Liver (tissue), 8 donors: ENCODE measurements at regions not wholly inside any gene's neighbourhood (a gene's known extent, or its start where the extent isn't known, plus 50 kb on each side); places are given as distances from the start of the nearest gene placed in this dataset.

Experiments
- DNase-seq: peaks from one replicate; pipeline ENCODE4 v3.0.0-alpha.2; 2017; ENCODE audit warnings: low spot score
- H3K27ac ChIP-seq, 2 donors: one replicate each; pipeline ENCODE4 v1.7.0; 2013; ENCODE audit warnings: inconsistent platforms in 2 of 2, low read length in 2 of 2, control low read depth in 1 of 2, low read depth in 1 of 2, mild to moderate bottlenecking in 1 of 2
- H3K27me3 ChIP-seq, 4 donors: one replicate each; pipeline versions ENCODE4 v1.6.1 to v1.7.0; 2013; ENCODE audit warnings: low read length in 3 of 4, inconsistent platforms in 1 of 4, mild to moderate bottlenecking in 1 of 4, moderate library complexity in 1 of 4; ENCODE audit not compliant: control insufficient read depth in 4 of 4, insufficient read depth in 4 of 4
- H3K36me3 ChIP-seq, 4 donors: one replicate each; pipeline versions ENCODE4 v1.6.1 to v1.7.0; 2013; ENCODE audit warnings: low read length in 3 of 4, mild to moderate bottlenecking in 3 of 4, low read depth in 1 of 4, moderate library complexity in 1 of 4; ENCODE audit not compliant: control insufficient read depth in 4 of 4, insufficient read depth in 3 of 4
- H3K4me1 ChIP-seq, 4 donors: one replicate each; pipeline versions ENCODE4 v1.6.1 to v1.7.0; 2013; ENCODE audit warnings: low read length in 3 of 4, mild to moderate bottlenecking in 3 of 4, moderate library complexity in 1 of 4; ENCODE audit not compliant: control insufficient read depth in 4 of 4, insufficient read depth in 4 of 4
- H3K4me3 ChIP-seq, 3 donors: one replicate each; pipeline versions ENCODE4 v1.6.1 to v1.7.0; 2013; ENCODE audit warnings: low read length in 3 of 3, control low read depth in 1 of 3, low read depth in 1 of 3, mild to moderate bottlenecking in 1 of 3
- H3K9ac ChIP-seq, 2 donors: one replicate each; pipeline ENCODE4 v1.7.0; 2013; ENCODE audit warnings: low read length in 2 of 2, mild to moderate bottlenecking in 2 of 2, moderate library complexity in 2 of 2, control low read depth in 1 of 2, low read depth in 1 of 2
- H3K9me3 ChIP-seq, 4 donors: one replicate each; pipeline versions ENCODE4 v1.6.1 to v1.7.0; 2013; ENCODE audit warnings: low read length in 3 of 4; ENCODE audit not compliant: control insufficient read depth in 4 of 4
- CTCF ChIP-seq: fragments of 150-350 bp; IDR thresholded peaks from 2 replicates; pipeline ENCODE4 v1.5.1; 2017; ENCODE audit warnings: improper control_type of control experiment, low read depth, low read length; ENCODE audit not compliant: missing input control
- EGR1 ChIP-seq, 2 donors: IDR thresholded peaks; 2 replicates each; pipeline ENCODE4 v1.6.1; 2016 to 2018; ENCODE audit warnings: antibody characterized with exemption in 2 of 2, low read depth in 2 of 2
- FOXA1 ChIP-seq: IDR thresholded peaks from 2 replicates; pipeline ENCODE4 v1.6.1; 2016; ENCODE audit warnings: antibody characterized with exemption
- FOXA2 ChIP-seq: IDR thresholded peaks from 2 replicates; pipeline ENCODE4 v1.6.1; 2016; ENCODE audit warnings: antibody characterized with exemption
- GABPA ChIP-seq, 2 donors: IDR thresholded peaks in 1 of 2; conservative IDR thresholded peaks in 1 of 2; 2 replicates each; pipeline ENCODE4 v1.6.1; 2016; ENCODE audit warnings: antibody characterized with exemption in 2 of 2, mild to moderate bottlenecking in 1 of 2, moderate library complexity in 1 of 2
- HNF4A ChIP-seq, 2 donors: conservative IDR thresholded peaks; 2 replicates each; pipeline ENCODE4 v1.6.1; 2016; ENCODE audit warnings: antibody characterized with exemption in 2 of 2, mild to moderate bottlenecking in 2 of 2
- HNF4G ChIP-seq: IDR thresholded peaks from 2 replicates; pipeline ENCODE4 v1.6.1; 2016; ENCODE audit warnings: antibody characterized with exemption
- JUND ChIP-seq, 2 donors: IDR thresholded peaks; 2 replicates each; pipeline ENCODE4 v1.6.1; 2016; ENCODE audit warnings: antibody characterized with exemption in 2 of 2
- NR2F2 ChIP-seq: IDR thresholded peaks from 2 replicates; pipeline ENCODE4 v1.6.1; 2016; ENCODE audit warnings: antibody characterized with exemption
- RAD21 ChIP-seq, 2 donors: IDR thresholded peaks; 2 replicates each; pipeline ENCODE4 v1.6.1; 2016; ENCODE audit warnings: antibody characterized with exemption in 2 of 2, mild to moderate bottlenecking in 2 of 2
- REST ChIP-seq: IDR thresholded peaks from 2 replicates; pipeline ENCODE4 v1.6.1; 2016; ENCODE audit warnings: antibody characterized with exemption, mild to moderate bottlenecking
- RXRA ChIP-seq, 2 donors: IDR thresholded peaks; 2 replicates each; pipeline ENCODE4 v1.6.1; 2017 to 2018; ENCODE audit warnings: antibody characterized with exemption in 2 of 2, mild to moderate bottlenecking in 1 of 2
- SP1 ChIP-seq: IDR thresholded peaks from 2 replicates; pipeline ENCODE4 v1.6.1; 2018; ENCODE audit warnings: antibody characterized with exemption, mild to moderate bottlenecking
- TAF1 ChIP-seq: conservative IDR thresholded peaks from 2 replicates; pipeline ENCODE4 v1.6.1; 2016; ENCODE audit warnings: antibody characterized with exemption, mild to moderate bottlenecking
- YY1 ChIP-seq: IDR thresholded peaks from 2 replicates; pipeline ENCODE4 v1.6.1; 2016; ENCODE audit warnings: antibody characterized with exemption, mild to moderate bottlenecking
- ZBTB33 ChIP-seq: IDR thresholded peaks from 2 replicates; pipeline ENCODE4 v1.6.1; 2016; ENCODE audit warnings: antibody characterized with exemption
- WGBS: extraction: QIAGEN DNeasy Blood & Tissue Kit; methylation state at CpG from one replicate; pipeline ENCODE4 v1.1.7; 2013; 5-methylcytosine and 5-hydroxymethylcytosine counted together
- TF ChIP-seq, protein P1 (sequence below): IDR thresholded peaks from 2 replicates; pipeline ENCODE4 v1.6.1; 2016; ENCODE audit warnings: antibody characterized with exemption
- TF ChIP-seq, protein P2 (sequence below): IDR thresholded peaks from 2 replicates; pipeline ENCODE4 v1.6.1; 2016; ENCODE audit warnings: antibody characterized with exemption
- donor health status: healthy.
- donor health status: healthy.
- donor health status: healthy.
- donor health status: healthy.
- donor health status: healthy.

DNA sequence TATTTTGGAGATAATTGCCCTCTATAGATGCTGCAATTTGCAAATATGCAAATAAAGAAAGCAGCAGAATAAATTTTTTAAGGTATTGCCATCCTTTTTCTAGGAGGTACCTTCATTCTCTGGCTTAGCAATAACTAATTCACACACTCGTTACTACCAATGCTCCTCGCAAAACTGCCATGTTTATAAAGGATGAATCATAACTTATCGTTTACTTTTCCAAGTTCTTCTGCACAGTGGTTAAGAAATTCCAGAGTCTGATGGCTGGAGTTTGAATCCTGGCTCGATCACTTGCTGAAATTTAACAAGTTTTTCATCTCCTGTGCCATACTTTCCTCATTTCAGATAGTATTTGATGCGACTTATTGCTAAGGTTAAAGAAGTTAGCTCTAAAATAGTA is 708.6 kb upstream of the KLHL1 start:
- Histone ChIP-seq H3K4me1 (no peaks in the 10 kb centered on the region), H3K27ac (no peak overlapping the region), H3K9ac (no peak overlapping the region), H3K27me3 (no peaks in the 10 kb centered on the region), H3K36me3 (no peaks in the 10 kb centered on the region), H3K4me3 (no peak overlapping the region), H3K9me3 (no peaks in the 10 kb centered on the region)
- TF ChIP-seq RAD21 (IDR thresholded peaks at IDR 0.05), result no peak
- no peak for TF ChIP-seq NR2F2
- TF ChIP-seq SP1, result no peak
- no peak for TF ChIP-seq CTCF
- TF ChIP-seq HNF4G, result no peak
- TF ChIP-seq GABPA (IDR thresholded peaks at IDR 0.05 in 1 of 2, conservative IDR thresholded peaks at IDR 0.05 in 1 of 2), result no peak
- no peak for TF ChIP-seq FOXA2
- TF ChIP-seq TAF1, result no peak
- TF ChIP-seq YY1, result no peak
- TF ChIP-seq RXRA (IDR thresholded peaks at IDR 0.05), result no peak
- no peak for TF ChIP-seq ZBTB33
- no peak for TF ChIP-seq FOXA1
- no peak for TF ChIP-seq REST
- TF ChIP-seq HNF4A (conservative IDR thresholded peaks at IDR 0.05), result no peak
- TF ChIP-seq JUND (IDR thresholded peaks at IDR 0.05), result no peak
- no peak for TF ChIP-seq EGR1 (IDR thresholded peaks at IDR 0.05; ENCODE audit: low read depth in 2 of 2)
- TF ChIP-seq, protein P1, sequence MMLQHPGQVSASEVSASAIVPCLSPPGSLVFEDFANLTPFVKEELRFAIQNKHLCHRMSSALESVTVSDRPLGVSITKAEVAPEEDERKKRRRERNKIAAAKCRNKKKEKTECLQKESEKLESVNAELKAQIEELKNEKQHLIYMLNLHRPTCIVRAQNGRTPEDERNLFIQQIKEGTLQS, result no peak
- TF ChIP-seq, protein P2, sequence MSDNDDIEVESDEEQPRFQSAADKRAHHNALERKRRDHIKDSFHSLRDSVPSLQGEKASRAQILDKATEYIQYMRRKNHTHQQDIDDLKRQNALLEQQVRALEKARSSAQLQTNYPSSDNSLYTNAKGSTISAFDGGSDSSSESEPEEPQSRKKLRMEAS, result no peak
- WGBS, result 73% methylated on average over 5 of the region's 5 CpGs
- DNase-seq, result no peak

DNA sequence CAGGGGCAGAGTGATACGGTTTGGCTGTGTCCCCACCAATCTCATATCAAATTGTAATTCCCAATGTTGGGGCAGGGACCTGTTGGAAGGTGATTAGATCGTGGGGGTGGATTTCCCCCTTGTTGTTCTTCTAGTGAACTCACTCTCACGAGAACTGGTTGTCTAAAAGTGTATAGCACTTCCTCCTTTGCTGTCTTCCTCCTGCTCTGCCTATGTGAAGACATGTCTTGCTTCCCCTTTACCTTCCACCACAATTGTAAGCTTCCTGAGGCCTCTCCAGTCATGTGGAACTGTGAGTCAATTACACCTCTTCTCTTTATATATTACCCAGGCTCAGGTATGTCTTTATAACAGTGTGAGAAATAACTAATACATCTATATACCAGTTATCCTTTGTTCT is 706.4 kb upstream of the KLHL1 start:
- H3K36me3 ChIP-seq, result no peaks in the 10 kb centered on the region
- no peak overlapping the region for H3K27ac ChIP-seq
- H3K9ac ChIP-seq, result no peak overlapping the region
- TF ChIP-seq, protein P1, result no peak
- TF ChIP-seq REST (no peak), HNF4A (conservative IDR thresholded peaks at IDR 0.05) (no peak), EGR1 (IDR thresholded peaks at IDR 0.05; ENCODE audit: low read depth in 2 of 2) (no peak), FOXA1 (no peak), GABPA (IDR thresholded peaks at IDR 0.05 in 1 of 2, conservative IDR thresholded peaks at IDR 0.05 in 1 of 2) (no peak), HNF4G (no peak), RAD21 (IDR thresholded peaks at IDR 0.05) (no peak)
- TF ChIP-seq, protein P2, result no peak
- no peak overlapping the region for H3K4me3 ChIP-seq
- H3K4me1 ChIP-seq, result no peaks in the 10 kb centered on the region
- no peak for DNase-seq
- WGBS, result 73% methylated on average over 3 of the region's 3 CpGs
- peaks cover 0 to 4% (median 0%) of the 10 kb centered on the region in 4 donors for H3K9me3 ChIP-seq
- H3K27me3 ChIP-seq, result no peaks in the 10 kb centered on the region
